Activated CD4-positive, alpha-beta T cell treated with anti-CD3 and anti-CD28 coated beads, Interleukin-2, amount 10 ng/mL, durations not matched to agents 7 days and 5 days (primary cell): ENCODE measurements at regions not wholly inside any gene's neighbourhood (a gene's known extent, or its start where the extent isn't known, plus 50 kb on each side); places are given as distances from the start of the nearest gene placed in this dataset.

Experiments used
- CTCF ChIA-PET: fragments of 350-600 bp; sonication (Branson Sonifier 250); formaldehyde crosslinking; loops from one replicate; lab custom pipeline; 2021; ENCODE audit warnings: antibody characterized with exemption; lab: Charles Lee
- POLR2A ChIA-PET: fragments of 350-600 bp; sonication (Branson Sonifier 250); formaldehyde crosslinking; loops from one replicate; lab custom pipeline; 2021; ENCODE audit warnings: antibody characterized with exemption; lab: Charles Lee
- DNase-seq: peaks from one replicate; pipeline ENCODE4 v3.0.0-alpha.2; 2020
- H3K27ac Mint-ChIP-seq: one replicate; pipeline ENCODE4 v1.8.0; 2021; ENCODE audit warnings: mild to moderate bottlenecking, moderate library complexity, mixed read lengths
- H3K27me3 Mint-ChIP-seq: one replicate; pipeline ENCODE4 v1.8.0; 2021; ENCODE audit warnings: mixed read lengths
- H3K36me3 Mint-ChIP-seq: one replicate; pipeline ENCODE4 v1.8.0; 2021; ENCODE audit warnings: low read depth, mixed read lengths
- H3K4me1 Mint-ChIP-seq: one replicate; pipeline ENCODE4 v1.8.0; 2021; ENCODE audit warnings: mixed read lengths
- H3K4me3 Mint-ChIP-seq: one replicate; pipeline ENCODE4 v1.8.0; 2021; ENCODE audit warnings: mild to moderate bottlenecking, moderate library complexity, mixed read lengths
- H3K9me3 Mint-ChIP-seq: one replicate; pipeline ENCODE4 v1.8.0; 2021; ENCODE audit warnings: mixed read lengths

DNA sequence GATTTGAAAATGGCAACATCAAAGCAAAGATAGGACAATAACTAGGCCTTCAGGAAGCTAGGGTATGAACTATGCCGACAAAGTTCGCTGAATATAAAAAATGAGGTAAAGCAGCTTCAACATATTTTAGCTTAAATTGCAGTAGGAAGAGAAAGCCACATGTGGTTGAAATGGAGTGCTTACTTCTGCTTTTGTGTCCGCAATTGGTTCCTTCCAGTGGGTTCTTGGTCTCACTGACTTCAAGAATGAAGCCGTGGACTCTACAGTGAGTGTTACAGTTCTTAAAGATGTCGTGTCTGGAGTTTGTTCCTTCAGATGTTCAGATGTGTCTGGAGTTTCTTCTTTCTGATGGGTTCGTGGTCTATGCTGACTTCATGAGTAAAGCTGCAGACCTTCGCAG is 95.2 kb downstream of the APTX start:
- Mint-ChIP-seq H3K4me1 (no peaks in the 10 kb centered on the region), H3K4me3 (no peak overlapping the region), H3K9me3 (no peaks in the 10 kb centered on the region), H3K27ac (no peak overlapping the region), H3K27me3 (peaks cover 4% of the 10 kb centered on the region), H3K36me3 (no peaks in the 10 kb centered on the region)
- ChIA-PET CTCF (no interaction called here), POLR2A (no interaction called here)
- no peak for DNase-seq

DNA sequence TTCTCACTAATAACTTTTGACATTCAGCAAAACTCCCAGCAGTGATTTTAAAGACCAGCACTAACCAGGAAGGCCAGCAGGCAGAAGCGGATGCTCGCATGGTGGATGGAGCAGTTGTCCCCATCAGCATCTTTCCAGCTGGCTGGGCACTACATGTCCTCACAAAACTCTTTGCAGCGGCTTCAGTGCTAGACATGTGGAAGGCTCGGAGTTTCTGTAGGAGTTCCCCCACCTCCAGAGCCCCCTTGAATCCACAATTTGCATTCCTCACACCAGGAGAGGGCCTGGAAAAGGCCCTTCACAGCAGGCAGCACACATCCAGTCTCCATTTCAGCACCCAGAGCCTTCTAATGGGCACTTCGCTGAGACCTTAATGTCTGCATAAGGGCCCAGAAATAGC is 85.6 kb downstream of the APTX start:
- Mint-ChIP-seq H3K4me3 (no peak overlapping the region), H3K9me3 (no peaks in the 10 kb centered on the region), H3K4me1 (no peaks in the 10 kb centered on the region), H3K27ac (no peak overlapping the region), H3K36me3 (no peaks in the 10 kb centered on the region), H3K27me3 (peaks cover 6% of the 10 kb centered on the region)
- POLR2A ChIA-PET: no interaction called here
- CTCF ChIA-PET: no interaction called here
- no peak for DNase-seq

DNA sequence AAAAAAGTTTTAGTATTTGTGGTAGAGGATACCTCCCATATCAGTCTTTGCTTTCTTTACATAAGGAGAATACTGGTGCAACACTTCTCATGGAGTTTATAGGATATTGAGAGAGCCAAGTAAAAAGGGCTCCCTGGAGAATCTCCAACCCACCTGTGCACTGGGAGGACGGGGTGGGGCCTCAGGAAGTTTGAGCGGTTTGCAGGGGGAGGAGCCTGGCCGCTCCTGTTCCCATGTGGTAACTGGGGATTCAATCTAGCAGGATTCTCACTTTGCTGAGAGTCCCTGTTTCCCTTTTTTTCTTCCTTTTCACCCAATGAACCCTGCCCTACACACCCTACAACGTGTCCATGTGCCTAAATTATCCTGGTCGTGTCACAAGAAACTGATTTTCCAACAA is 82.8 kb downstream of the APTX start:
- POLR2A ChIA-PET: no interaction called here
- H3K27ac Mint-ChIP-seq: no peak overlapping the region
- DNase-seq: no peak
- CTCF ChIA-PET: no interaction called here
- no peaks in the 10 kb centered on the region for H3K9me3 Mint-ChIP-seq
- H3K4me1 Mint-ChIP-seq: no peaks in the 10 kb centered on the region
- peaks cover 3% of the 10 kb centered on the region for H3K27me3 Mint-ChIP-seq
- H3K4me3 Mint-ChIP-seq: no peak overlapping the region
- no peaks in the 10 kb centered on the region for H3K36me3 Mint-ChIP-seq
